Gastroesophageal sphincter (tissue), 3 donors: ENCODE measurements at regions not wholly inside any gene's neighbourhood (a gene's known extent, or its start where the extent isn't known, plus 50 kb on each side); places are given as distances from the start of the nearest gene placed in this dataset.

Source experiments
- EP300 ChIP-seq: sonication (generic); formaldehyde crosslinking; IDR thresholded peaks from one replicate; pipeline ENCODE4 v1.6.1; 2017; ENCODE audit warnings: antibody characterized with exemption, mild to moderate bottlenecking
- POLR2AphosphoS5 ChIP-seq: sonication (generic); formaldehyde crosslinking; IDR thresholded peaks from one replicate; pipeline ENCODE4 v1.6.1; 2017; ENCODE audit warnings: antibody characterized with exemption
- TF ChIP-seq, protein P1 (sequence below), 4 experiments: fragments of 200-600 bp in 2 of 4; fragments of 450-650 bp in 2 of 4; sonication (generic) in 1 of 4; IDR thresholded peaks; one replicate each; pipeline ENCODE4 v1.5.1; 2017 to 2019; ENCODE audit warnings: antibody characterized with exemption in 4 of 4, mild to moderate bottlenecking in 2 of 4, moderate library complexity in 2 of 4

DNA sequence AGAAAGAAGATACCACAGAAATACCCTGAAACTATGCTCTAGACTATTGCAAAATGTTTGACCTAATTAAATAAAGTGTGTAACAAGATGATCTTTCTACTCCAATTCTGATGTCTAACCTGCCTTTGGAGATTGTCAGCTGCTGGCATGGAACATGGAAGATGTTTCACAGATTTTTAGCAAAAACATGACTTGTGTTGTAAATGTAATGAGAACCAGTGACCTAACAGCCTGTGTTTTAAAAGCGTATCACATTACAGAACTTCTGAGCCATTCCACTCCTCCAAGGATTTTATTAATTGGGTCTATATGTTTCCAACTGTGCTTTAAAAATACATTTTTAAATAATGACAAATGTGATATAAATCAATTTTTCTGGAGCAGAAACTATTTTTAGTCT is 526.3 kb upstream of the SEMA3D start:
- TF ChIP-seq POLR2AphosphoS5 (no peak), EP300 (no peak)
- TF ChIP-seq, protein P1, sequence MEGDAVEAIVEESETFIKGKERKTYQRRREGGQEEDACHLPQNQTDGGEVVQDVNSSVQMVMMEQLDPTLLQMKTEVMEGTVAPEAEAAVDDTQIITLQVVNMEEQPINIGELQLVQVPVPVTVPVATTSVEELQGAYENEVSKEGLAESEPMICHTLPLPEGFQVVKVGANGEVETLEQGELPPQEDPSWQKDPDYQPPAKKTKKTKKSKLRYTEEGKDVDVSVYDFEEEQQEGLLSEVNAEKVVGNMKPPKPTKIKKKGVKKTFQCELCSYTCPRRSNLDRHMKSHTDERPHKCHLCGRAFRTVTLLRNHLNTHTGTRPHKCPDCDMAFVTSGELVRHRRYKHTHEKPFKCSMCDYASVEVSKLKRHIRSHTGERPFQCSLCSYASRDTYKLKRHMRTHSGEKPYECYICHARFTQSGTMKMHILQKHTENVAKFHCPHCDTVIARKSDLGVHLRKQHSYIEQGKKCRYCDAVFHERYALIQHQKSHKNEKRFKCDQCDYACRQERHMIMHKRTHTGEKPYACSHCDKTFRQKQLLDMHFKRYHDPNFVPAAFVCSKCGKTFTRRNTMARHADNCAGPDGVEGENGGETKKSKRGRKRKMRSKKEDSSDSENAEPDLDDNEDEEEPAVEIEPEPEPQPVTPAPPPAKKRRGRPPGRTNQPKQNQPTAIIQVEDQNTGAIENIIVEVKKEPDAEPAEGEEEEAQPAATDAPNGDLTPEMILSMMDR (IDR thresholded peaks at IDR 0.05) = no peak
